ENCODE measurements at regions not wholly inside any gene's neighbourhood (a gene's known extent, or its start where the extent isn't known, plus 50 kb on each side); places are given as distances from the start of the nearest gene placed in this dataset.

GRCh38 chr10:23927576-23928325 lies 281.2 kb upstream of the KIAA1217 start:
- TF ChIP-seq CTCF (IDR thresholded peaks at IDR 0.05) (no peak), POLR2A (IDR thresholded peaks at IDR 0.05) (no peak)
